GM23338 (cell line): ENCODE measurements at regions not wholly inside any gene's neighbourhood (a gene's known extent, or its start where the extent isn't known, plus 50 kb on each side); places are given as distances from the start of the nearest gene placed in this dataset.

Source experiments
- CREB1 ChIP-seq: fragments of 250-450 bp; sonication (Bioruptor Pico); IDR thresholded peaks from 2 replicates; pipeline ENCODE4 v1.5.0; 2020; ENCODE audit warnings: low read depth, mild to moderate bottlenecking, moderate library complexity
- EZH2 ChIP-seq: fragments of 200-600 bp; sonication (generic); IDR thresholded peaks from one replicate; pipeline ENCODE4 v1.8.0; 2017; ENCODE audit warnings: antibody characterized with exemption, mild to moderate bottlenecking, low read depth; ENCODE audit not compliant: unreplicated experiment
- EZH2phosphoT487 ChIP-seq: fragments of 200-600 bp; sonication (generic); IDR thresholded peaks from one replicate; pipeline ENCODE4 v1.8.1; 2018; ENCODE audit warnings: antibody characterized with exemption; ENCODE audit not compliant: unreplicated experiment
- JUNB ChIP-seq: IDR thresholded peaks from one replicate; pipeline ENCODE4 v1.6.1; 2016; ENCODE audit warnings: antibody characterized with exemption; ENCODE audit not compliant: unreplicated experiment
- NANOG ChIP-seq: IDR thresholded peaks from 2 replicates; pipeline ENCODE4 v1.6.1; 2016; ENCODE audit warnings: antibody characterized with exemption, borderline replicate concordance
- POLR2AphosphoS5 ChIP-seq: IDR thresholded peaks from 2 replicates; pipeline ENCODE4 v1.6.1; 2016; ENCODE audit warnings: antibody characterized with exemption, low read depth
- STAT1 ChIP-seq: IDR thresholded peaks from one replicate; pipeline ENCODE4 v1.6.1; 2016; ENCODE audit warnings: antibody characterized with exemption; ENCODE audit not compliant: unreplicated experiment
- ZNF114 ChIP-seq: fragments of 250-450 bp; sonication (Bioruptor Pico); IDR thresholded peaks from 2 replicates; pipeline ENCODE4 v1.5.0; 2020; ENCODE audit warnings: mild to moderate bottlenecking, moderate library complexity
- ZNF331 ChIP-seq: fragments of 250-450 bp; sonication (Bioruptor Pico); IDR thresholded peaks from 2 replicates; pipeline ENCODE4 v1.5.0; 2020; ENCODE audit warnings: low read depth, mild to moderate bottlenecking, moderate library complexity
- TF ChIP-seq, protein P1 (sequence below), 2 experiments: fragments of 200-600 bp in 1 of 2; sonication (generic) in 1 of 2; conservative IDR thresholded peaks; 2 replicates each; pipeline versions ENCODE4 v1.5.1 to v1.6.1; 2016 to 2017; ENCODE audit warnings: antibody characterized with exemption in 2 of 2, low read depth in 2 of 2, mild to moderate bottlenecking in 2 of 2, moderate library complexity in 1 of 2
- TF ChIP-seq, protein P2 (sequence below): IDR thresholded peaks from one replicate; pipeline ENCODE4 v1.6.1; 2018; ENCODE audit warnings: antibody characterized with exemption; ENCODE audit not compliant: unreplicated experiment
- TF ChIP-seq, protein P3 (sequence below): IDR thresholded peaks from 2 replicates; pipeline ENCODE4 v1.6.1; 2016; ENCODE audit warnings: antibody characterized with exemption
- TF ChIP-seq, protein P4 (sequence below): fragments of 250-450 bp; sonication (Bioruptor Pico); IDR thresholded peaks from 2 replicates; pipeline ENCODE4 v1.5.0; 2020; ENCODE audit warnings: mild to moderate bottlenecking, moderate library complexity

DNA sequence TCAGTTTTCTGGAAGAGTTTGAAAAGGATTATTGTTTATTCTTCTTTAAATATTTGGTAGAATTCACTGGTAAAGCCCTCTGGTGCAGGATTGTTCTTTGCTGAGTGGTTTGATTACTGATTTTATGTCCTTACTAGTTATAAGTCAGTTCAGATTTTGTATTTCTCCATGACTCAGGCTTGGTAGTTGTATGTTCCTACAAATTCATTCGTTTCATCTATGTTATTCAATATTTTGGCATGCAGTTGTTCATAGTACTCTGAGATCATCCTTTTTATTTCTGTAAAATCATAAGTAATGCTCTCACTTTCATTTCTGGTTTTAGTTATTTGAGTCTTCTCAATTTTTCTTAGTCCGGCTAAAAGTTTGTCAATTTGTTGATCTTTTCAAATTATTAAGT is 58.1 kb upstream of the CRYM start:
- TF ChIP-seq, protein P1, sequence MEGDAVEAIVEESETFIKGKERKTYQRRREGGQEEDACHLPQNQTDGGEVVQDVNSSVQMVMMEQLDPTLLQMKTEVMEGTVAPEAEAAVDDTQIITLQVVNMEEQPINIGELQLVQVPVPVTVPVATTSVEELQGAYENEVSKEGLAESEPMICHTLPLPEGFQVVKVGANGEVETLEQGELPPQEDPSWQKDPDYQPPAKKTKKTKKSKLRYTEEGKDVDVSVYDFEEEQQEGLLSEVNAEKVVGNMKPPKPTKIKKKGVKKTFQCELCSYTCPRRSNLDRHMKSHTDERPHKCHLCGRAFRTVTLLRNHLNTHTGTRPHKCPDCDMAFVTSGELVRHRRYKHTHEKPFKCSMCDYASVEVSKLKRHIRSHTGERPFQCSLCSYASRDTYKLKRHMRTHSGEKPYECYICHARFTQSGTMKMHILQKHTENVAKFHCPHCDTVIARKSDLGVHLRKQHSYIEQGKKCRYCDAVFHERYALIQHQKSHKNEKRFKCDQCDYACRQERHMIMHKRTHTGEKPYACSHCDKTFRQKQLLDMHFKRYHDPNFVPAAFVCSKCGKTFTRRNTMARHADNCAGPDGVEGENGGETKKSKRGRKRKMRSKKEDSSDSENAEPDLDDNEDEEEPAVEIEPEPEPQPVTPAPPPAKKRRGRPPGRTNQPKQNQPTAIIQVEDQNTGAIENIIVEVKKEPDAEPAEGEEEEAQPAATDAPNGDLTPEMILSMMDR (conservative IDR thresholded peaks at IDR 0.05; ENCODE audit: low read depth in 2 of 2), result no peak
- TF ChIP-seq, protein P2, sequence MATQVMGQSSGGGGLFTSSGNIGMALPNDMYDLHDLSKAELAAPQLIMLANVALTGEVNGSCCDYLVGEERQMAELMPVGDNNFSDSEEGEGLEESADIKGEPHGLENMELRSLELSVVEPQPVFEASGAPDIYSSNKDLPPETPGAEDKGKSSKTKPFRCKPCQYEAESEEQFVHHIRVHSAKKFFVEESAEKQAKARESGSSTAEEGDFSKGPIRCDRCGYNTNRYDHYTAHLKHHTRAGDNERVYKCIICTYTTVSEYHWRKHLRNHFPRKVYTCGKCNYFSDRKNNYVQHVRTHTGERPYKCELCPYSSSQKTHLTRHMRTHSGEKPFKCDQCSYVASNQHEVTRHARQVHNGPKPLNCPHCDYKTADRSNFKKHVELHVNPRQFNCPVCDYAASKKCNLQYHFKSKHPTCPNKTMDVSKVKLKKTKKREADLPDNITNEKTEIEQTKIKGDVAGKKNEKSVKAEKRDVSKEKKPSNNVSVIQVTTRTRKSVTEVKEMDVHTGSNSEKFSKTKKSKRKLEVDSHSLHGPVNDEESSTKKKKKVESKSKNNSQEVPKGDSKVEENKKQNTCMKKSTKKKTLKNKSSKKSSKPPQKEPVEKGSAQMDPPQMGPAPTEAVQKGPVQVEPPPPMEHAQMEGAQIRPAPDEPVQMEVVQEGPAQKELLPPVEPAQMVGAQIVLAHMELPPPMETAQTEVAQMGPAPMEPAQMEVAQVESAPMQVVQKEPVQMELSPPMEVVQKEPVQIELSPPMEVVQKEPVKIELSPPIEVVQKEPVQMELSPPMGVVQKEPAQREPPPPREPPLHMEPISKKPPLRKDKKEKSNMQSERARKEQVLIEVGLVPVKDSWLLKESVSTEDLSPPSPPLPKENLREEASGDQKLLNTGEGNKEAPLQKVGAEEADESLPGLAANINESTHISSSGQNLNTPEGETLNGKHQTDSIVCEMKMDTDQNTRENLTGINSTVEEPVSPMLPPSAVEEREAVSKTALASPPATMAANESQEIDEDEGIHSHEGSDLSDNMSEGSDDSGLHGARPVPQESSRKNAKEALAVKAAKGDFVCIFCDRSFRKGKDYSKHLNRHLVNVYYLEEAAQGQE, result no peak
- TF ChIP-seq CREB1 (CRISPR knock-in tag) (no peak), POLR2AphosphoS5 (no peak), EZH2 (no peak), JUNB (no peak), ZNF114 (no peak), EZH2phosphoT487 (no peak), ZNF331 (CRISPR knock-in tag) (no peak), NANOG (no peak), STAT1 (no peak)
- TF ChIP-seq, protein P3, sequence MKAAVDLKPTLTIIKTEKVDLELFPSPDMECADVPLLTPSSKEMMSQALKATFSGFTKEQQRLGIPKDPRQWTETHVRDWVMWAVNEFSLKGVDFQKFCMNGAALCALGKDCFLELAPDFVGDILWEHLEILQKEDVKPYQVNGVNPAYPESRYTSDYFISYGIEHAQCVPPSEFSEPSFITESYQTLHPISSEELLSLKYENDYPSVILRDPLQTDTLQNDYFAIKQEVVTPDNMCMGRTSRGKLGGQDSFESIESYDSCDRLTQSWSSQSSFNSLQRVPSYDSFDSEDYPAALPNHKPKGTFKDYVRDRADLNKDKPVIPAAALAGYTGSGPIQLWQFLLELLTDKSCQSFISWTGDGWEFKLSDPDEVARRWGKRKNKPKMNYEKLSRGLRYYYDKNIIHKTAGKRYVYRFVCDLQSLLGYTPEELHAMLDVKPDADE, result no peak
- TF ChIP-seq, protein P4, sequence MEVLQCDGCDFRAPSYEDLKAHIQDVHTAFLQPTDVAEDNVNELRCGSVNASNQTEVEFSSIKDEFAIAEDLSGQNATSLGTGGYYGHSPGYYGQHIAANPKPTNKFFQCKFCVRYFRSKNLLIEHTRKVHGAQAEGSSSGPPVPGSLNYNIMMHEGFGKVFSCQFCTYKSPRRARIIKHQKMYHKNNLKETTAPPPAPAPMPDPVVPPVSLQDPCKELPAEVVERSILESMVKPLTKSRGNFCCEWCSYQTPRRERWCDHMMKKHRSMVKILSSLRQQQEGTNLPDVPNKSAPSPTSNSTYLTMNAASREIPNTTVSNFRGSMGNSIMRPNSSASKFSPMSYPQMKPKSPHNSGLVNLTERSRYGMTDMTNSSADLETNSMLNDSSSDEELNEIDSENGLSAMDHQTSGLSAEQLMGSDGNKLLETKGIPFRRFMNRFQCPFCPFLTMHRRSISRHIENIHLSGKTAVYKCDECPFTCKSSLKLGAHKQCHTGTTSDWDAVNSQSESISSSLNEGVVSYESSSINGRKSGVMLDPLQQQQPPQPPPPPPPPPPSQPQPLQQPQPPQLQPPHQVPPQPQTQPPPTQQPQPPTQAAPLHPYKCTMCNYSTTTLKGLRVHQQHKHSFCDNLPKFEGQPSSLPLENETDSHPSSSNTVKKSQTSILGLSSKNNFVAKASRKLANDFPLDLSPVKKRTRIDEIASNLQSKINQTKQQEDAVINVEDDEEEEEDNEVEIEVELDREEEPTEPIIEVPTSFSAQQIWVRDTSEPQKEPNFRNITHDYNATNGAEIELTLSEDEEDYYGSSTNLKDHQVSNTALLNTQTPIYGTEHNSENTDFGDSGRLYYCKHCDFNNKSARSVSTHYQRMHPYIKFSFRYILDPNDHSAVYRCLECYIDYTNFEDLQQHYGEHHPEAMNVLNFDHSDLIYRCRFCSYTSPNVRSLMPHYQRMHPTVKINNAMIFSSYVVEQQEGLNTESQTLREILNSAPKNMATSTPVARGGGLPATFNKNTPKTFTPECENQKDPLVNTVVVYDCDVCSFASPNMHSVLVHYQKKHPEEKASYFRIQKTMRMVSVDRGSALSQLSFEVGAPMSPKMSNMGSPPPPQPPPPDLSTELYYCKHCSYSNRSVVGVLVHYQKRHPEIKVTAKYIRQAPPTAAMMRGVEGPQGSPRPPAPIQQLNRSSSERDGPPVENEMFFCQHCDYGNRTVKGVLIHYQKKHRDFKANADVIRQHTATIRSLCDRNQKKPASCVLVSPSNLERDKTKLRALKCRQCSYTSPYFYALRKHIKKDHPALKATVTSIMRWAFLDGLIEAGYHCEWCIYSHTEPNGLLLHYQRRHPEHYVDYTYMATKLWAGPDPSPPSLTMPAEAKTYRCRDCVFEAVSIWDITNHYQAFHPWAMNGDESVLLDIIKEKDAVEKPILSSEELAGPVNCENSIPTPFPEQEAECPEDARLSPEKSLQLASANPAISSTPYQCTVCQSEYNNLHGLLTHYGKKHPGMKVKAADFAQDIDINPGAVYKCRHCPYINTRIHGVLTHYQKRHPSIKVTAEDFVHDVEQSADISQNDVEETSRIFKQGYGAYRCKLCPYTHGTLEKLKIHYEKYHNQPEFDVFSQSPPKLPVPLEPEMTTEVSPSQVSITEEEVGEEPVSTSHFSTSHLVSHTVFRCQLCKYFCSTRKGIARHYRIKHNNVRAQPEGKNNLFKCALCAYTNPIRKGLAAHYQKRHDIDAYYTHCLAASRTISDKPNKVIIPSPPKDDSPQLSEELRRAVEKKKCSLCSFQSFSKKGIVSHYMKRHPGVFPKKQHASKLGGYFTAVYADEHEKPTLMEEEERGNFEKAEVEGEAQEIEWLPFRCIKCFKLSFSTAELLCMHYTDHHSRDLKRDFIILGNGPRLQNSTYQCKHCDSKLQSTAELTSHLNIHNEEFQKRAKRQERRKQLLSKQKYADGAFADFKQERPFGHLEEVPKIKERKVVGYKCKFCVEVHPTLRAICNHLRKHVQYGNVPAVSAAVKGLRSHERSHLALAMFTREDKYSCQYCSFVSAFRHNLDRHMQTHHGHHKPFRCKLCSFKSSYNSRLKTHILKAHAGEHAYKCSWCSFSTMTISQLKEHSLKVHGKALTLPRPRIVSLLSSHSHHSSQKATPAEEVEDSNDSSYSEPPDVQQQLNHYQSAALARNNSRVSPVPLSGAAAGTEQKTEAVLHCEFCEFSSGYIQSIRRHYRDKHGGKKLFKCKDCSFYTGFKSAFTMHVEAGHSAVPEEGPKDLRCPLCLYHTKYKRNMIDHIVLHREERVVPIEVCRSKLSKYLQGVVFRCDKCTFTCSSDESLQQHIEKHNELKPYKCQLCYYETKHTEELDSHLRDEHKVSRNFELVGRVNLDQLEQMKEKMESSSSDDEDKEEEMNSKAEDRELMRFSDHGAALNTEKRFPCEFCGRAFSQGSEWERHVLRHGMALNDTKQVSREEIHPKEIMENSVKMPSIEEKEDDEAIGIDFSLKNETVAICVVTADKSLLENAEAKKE (CRISPR knock-in tag), result no peak
